HL-60 (cell line): ENCODE measurements at regions not wholly inside any gene's neighbourhood (a gene's known extent, or its start where the extent isn't known, plus 50 kb on each side); places are given as distances from the start of the nearest gene placed in this dataset.

Experiments
- CTCF ChIP-seq: IDR thresholded peaks from one replicate; pipeline ENCODE4 v1.5.1; 2011; ENCODE audit warnings: low read length, control low read depth, inconsistent platforms; ENCODE audit not compliant: insufficient read depth
- GABPA ChIP-seq: IDR thresholded peaks from 2 replicates; pipeline ENCODE4 v1.6.1; 2012; ENCODE audit warnings: low read depth
- REST ChIP-seq: IDR thresholded peaks from 2 replicates; pipeline ENCODE4 v1.6.1; 2012; ENCODE audit warnings: low read depth; ENCODE audit not compliant: insufficient replicate concordance

- TF ChIP-seq CTCF = no peak
- no peak for TF ChIP-seq GABPA
- TF ChIP-seq REST = no peak
These were observed 477.1 kb upstream of the KIF2A start for GRCh38 chr5:61828856-61829255.
